ENCODE measurements at regions not wholly inside any gene's neighbourhood (a gene's known extent, or its start where the extent isn't known, plus 50 kb on each side); places are given as distances from the start of the nearest gene placed in this dataset.

GRCh38 chr15:85959611-85960010, 120.1 kb upstream of the AGBL1 start:
- no peak overlapping the region for H3K4me3 ChIP-seq (replicated peaks; ENCODE audit: low read depth, low read length)
- no peak for TF ChIP-seq CTCF (IDR thresholded peaks at IDR 0.05; ENCODE audit: low read length, missing control alignments)
- DNase-seq (ENCODE audit: low read depth) = no peak

GRCh38 chr15:85960381-85960780, 119.3 kb upstream of the AGBL1 start:
- DNase-seq (ENCODE audit: low read depth) = no peak
- no peak for TF ChIP-seq CTCF (IDR thresholded peaks at IDR 0.05; ENCODE audit: low read length, missing control alignments)

GRCh38 chr15:85961821-85962220, 117.8 kb upstream of the AGBL1 start:
- DNase-seq (ENCODE audit: low read depth) = no peak
- no peak overlapping the region for H3K4me3 ChIP-seq (replicated peaks; ENCODE audit: low read depth, low read length)
- no peak for TF ChIP-seq CTCF (IDR thresholded peaks at IDR 0.05; ENCODE audit: low read length, missing control alignments)

More at GRCh38 chr15:85960381-85960780, 119.3 kb upstream of the AGBL1 start:
- no peak overlapping the region for H3K4me3 ChIP-seq (replicated peaks; ENCODE audit: low read depth, low read length)

GRCh38 chr15:85963262-85963760, 116.4 kb upstream of the AGBL1 start:
- no peak for DNase-seq (ENCODE audit: low read depth)
- H3K4me3 ChIP-seq (replicated peaks; ENCODE audit: low read depth, low read length) = no peak overlapping the region
- TF ChIP-seq CTCF (IDR thresholded peaks at IDR 0.05; ENCODE audit: low read length, missing control alignments) = no peak

GRCh38 chr15:85964471-85964870, 115.2 kb upstream of the AGBL1 start:
- no peak overlapping the region for H3K4me3 ChIP-seq (replicated peaks; ENCODE audit: low read depth, low read length)
- TF ChIP-seq CTCF (IDR thresholded peaks at IDR 0.05; ENCODE audit: low read length, missing control alignments) = no peak
- no peak for DNase-seq (ENCODE audit: low read depth)

- no peak for TF ChIP-seq CTCF (IDR thresholded peaks at IDR 0.05; ENCODE audit: low read length, missing control alignments)
- DNase-seq (ENCODE audit: low read depth) = no peak
- no peak overlapping the region for H3K4me3 ChIP-seq (replicated peaks; ENCODE audit: low read depth, low read length)
Observed at GRCh38 chr15:85967553-85967952, 112.1 kb upstream of the AGBL1 start.

- no peak for TF ChIP-seq CTCF (IDR thresholded peaks at IDR 0.05; ENCODE audit: low read length, missing control alignments)
- DNase-seq (ENCODE audit: low read depth) = no peak
- H3K4me3 ChIP-seq (replicated peaks; ENCODE audit: low read depth, low read length) = no peak overlapping the region
Observed at GRCh38 chr15:85972805-85973540, 106.7 kb upstream of the AGBL1 start.

Data from fibroblast of pulmonary artery (primary cell).